PC-9 (cell line): ENCODE measurements at regions not wholly inside any gene's neighbourhood (a gene's known extent, or its start where the extent isn't known, plus 50 kb on each side); places are given as distances from the start of the nearest gene placed in this dataset.

Experiments used
- EZH2 ChIP-seq: fragments of 200-600 bp; sonication (generic); IDR thresholded peaks from 2 replicates; pipeline ENCODE4 v1.8.0; 2017; ENCODE audit warnings: antibody characterized with exemption, low read depth
- TF ChIP-seq, protein P1 (sequence below): fragments of 200-600 bp; sonication (generic); conservative IDR thresholded peaks from 2 replicates; pipeline ENCODE4 v1.6.1; 2017; ENCODE audit warnings: mixed run types, antibody characterized with exemption, mild to moderate bottlenecking, moderate library complexity

GRCh38 chr18:41751652-41752051, 203.4 kb upstream of the PIK3C3 start:
- TF ChIP-seq, protein P1, sequence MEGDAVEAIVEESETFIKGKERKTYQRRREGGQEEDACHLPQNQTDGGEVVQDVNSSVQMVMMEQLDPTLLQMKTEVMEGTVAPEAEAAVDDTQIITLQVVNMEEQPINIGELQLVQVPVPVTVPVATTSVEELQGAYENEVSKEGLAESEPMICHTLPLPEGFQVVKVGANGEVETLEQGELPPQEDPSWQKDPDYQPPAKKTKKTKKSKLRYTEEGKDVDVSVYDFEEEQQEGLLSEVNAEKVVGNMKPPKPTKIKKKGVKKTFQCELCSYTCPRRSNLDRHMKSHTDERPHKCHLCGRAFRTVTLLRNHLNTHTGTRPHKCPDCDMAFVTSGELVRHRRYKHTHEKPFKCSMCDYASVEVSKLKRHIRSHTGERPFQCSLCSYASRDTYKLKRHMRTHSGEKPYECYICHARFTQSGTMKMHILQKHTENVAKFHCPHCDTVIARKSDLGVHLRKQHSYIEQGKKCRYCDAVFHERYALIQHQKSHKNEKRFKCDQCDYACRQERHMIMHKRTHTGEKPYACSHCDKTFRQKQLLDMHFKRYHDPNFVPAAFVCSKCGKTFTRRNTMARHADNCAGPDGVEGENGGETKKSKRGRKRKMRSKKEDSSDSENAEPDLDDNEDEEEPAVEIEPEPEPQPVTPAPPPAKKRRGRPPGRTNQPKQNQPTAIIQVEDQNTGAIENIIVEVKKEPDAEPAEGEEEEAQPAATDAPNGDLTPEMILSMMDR = no peak
- TF ChIP-seq EZH2 = no peak
